ENCODE measurements at regions not wholly inside any gene's neighbourhood (a gene's known extent, or its start where the extent isn't known, plus 50 kb on each side); places are given as distances from the start of the nearest gene placed in this dataset.
"Not testable (repeated sequence)": the region's sequence is repeated elsewhere in the genome, so short reads cannot be mapped to it uniquely, and the experiment has no call there.

GRCh38 chr2:147001061-147001460 lies 843.8 kb upstream of the ACVR2A start:
- Histone ChIP-seq H3K4me1 (ENCODE audit: control insufficient read depth in 1 of 2, insufficient read depth in 2 of 2, low read length in 2 of 2) (no peaks in the 10 kb centered on the region), H4K20me1 (ENCODE audit: insufficient read depth) (no peaks in the 10 kb centered on the region), H3K27ac (ENCODE audit: low read depth, low read length) (no peak overlapping the region), H3K4me3 (replicated peaks in 1 of 2; ENCODE audit: low read depth in 1 of 2, low read length in 2 of 2) (no peak overlapping the region), H3K9me2 (ENCODE audit: insufficient read depth) (no peaks in the 10 kb centered on the region), H3K79me2 (ENCODE audit: insufficient read depth, low read length) (no peaks in the 10 kb centered on the region), H3K27me3 (ENCODE audit: insufficient read depth, low read length) (no peaks in the 10 kb centered on the region), H3K9me3 (ENCODE audit: control insufficient read depth in 1 of 2, insufficient read depth in 1 of 2, low read depth in 1 of 2, low read length in 2 of 2) (no peaks in the 10 kb centered on the region), H2AFZ (ENCODE audit: low read depth, low read length, poor library complexity, severe bottlenecking) (no peak overlapping the region), H3K9ac (ENCODE audit: low read length) (no peak overlapping the region), H3K36me3 (ENCODE audit: control insufficient read depth in 1 of 2, insufficient read depth in 2 of 2, low read length in 2 of 2) (no peaks in the 10 kb centered on the region), H3K4me2 (ENCODE audit: low read length) (no peak overlapping the region)
- DNase-seq (ENCODE audit: low read depth, low spot score): no peak
- no peak for TF ChIP-seq EGR1 (IDR thresholded peaks at IDR 0.05; ENCODE audit: low read depth)
- TF ChIP-seq CTCF (IDR thresholded peaks at IDR 0.05 in 2 of 3, conservative IDR thresholded peaks at IDR 0.05 in 1 of 3; ENCODE audit: borderline replicate concordance in 1 of 3, insufficient read depth in 1 of 3, low read depth in 2 of 3, low read length in 2 of 3): no peak
- TF ChIP-seq FOSL1 (IDR thresholded peaks at IDR 0.05; ENCODE audit: low read depth): no peak
- TF ChIP-seq EZH2phosphoT487 (IDR thresholded peaks at IDR 0.05; ENCODE audit: borderline replicate concordance): no peak
- TF ChIP-seq JUND (IDR thresholded peaks at IDR 0.05): no peak
- TF ChIP-seq YY1 (IDR thresholded peaks at IDR 0.05; ENCODE audit: extremely low read depth, insufficient replicate concordance, low read depth, low read length): no peak
- TF ChIP-seq REST (IDR thresholded peaks at IDR 0.05; ENCODE audit: low read depth): no peak
- no peak for TF ChIP-seq CBX3 (IDR thresholded peaks at IDR 0.05; ENCODE audit: low read depth)
- no peak for TF ChIP-seq ZFX (IDR thresholded peaks at IDR 0.05)
- no peak for TF ChIP-seq EZH2 (IDR thresholded peaks at IDR 0.05)
- no peak for TF ChIP-seq CEBPB (IDR thresholded peaks at IDR 0.05; ENCODE audit: low read depth)
- no peak for TF ChIP-seq POLR2AphosphoS5 (IDR thresholded peaks at IDR 0.05; ENCODE audit: low read depth, low read length)
- POLR2A ChIA-PET: no interaction called here
- intact Hi-C loops (cut with micrococcal nuclease): no loop called here
- CTCF ChIA-PET: no interaction called here
- no TSS peak for BruUV-seq (replicated peaks)
- ATAC-seq: no peak
- RAD21 ChIA-PET (ENCODE audit: low non-redundant PET in 1 of 2, low total read pairs in 2 of 2, uncharacterized antibody in 2 of 2, unreplicated experiment in 2 of 2): no interaction called here

GRCh38 chr2:147000151-147000550 lies 844.7 kb upstream of the ACVR2A start:
- H4K20me1 ChIP-seq (ENCODE audit: insufficient read depth); H3K4me3 ChIP-seq (replicated peaks in 1 of 2; ENCODE audit: low read depth in 1 of 2, low read length in 2 of 2); CTCF ChIA-PET; BruUV-seq (replicated peaks); DNase-seq (ENCODE audit: low read depth, low spot score); RAD21 ChIA-PET (ENCODE audit: low non-redundant PET in 1 of 2, low total read pairs in 2 of 2, uncharacterized antibody in 2 of 2, unreplicated experiment in 2 of 2); H2AFZ ChIP-seq (ENCODE audit: low read depth, low read length, poor library complexity, severe bottlenecking); H3K36me3 ChIP-seq (ENCODE audit: control insufficient read depth in 1 of 2, insufficient read depth in 2 of 2, low read length in 2 of 2); H3K4me1 ChIP-seq (ENCODE audit: control insufficient read depth in 1 of 2, insufficient read depth in 2 of 2, low read length in 2 of 2); H3K9me3 ChIP-seq (ENCODE audit: control insufficient read depth in 1 of 2, insufficient read depth in 1 of 2, low read depth in 1 of 2, low read length in 2 of 2); POLR2A ChIA-PET; H3K9me2 ChIP-seq (ENCODE audit: insufficient read depth); H3K27ac ChIP-seq (ENCODE audit: low read depth, low read length); intact Hi-C loops (cut with micrococcal nuclease); H3K4me2 ChIP-seq (ENCODE audit: low read length); H3K9ac ChIP-seq (ENCODE audit: low read length); H3K27me3 ChIP-seq (ENCODE audit: insufficient read depth, low read length); H3K79me2 ChIP-seq (ENCODE audit: insufficient read depth, low read length); ATAC-seq: not testable (repeated sequence)
